NK-92 treated with Interleukin-12 subunit alpha and Interleukin-12 subunit beta, amount 100 ng/mL, for 24 hours (cell line): ENCODE measurements at regions not wholly inside any gene's neighbourhood (a gene's known extent, or its start where the extent isn't known, plus 50 kb on each side); places are given as distances from the start of the nearest gene placed in this dataset.

Source experiments
- DNase-seq: peaks from one replicate; lab custom pipeline; 2025; lab: John Stamatoyannopoulos, UW

GRCh38 chr5:69033690-69034089 lies 60.1 kb upstream of the SLC30A5 start:
- no peak for DNase-seq

GRCh38 chr5:69034898-69035297 lies 58.9 kb upstream of the SLC30A5 start:
- DNase-seq: no peak

GRCh38 chr5:69035665-69036064 lies 58.1 kb upstream of the SLC30A5 start:
- DNase-seq: no peak

- DNase-seq: no peak
Observed at GRCh38 chr5:69038539-69038938, 55.3 kb upstream of the SLC30A5 start.

GRCh38 chr5:69039829-69040228 lies 54.0 kb upstream of the SLC30A5 start:
- no peak for DNase-seq

GRCh38 chr5:69042500-69042899 lies 51.3 kb upstream of the SLC30A5 start:
- no peak for DNase-seq

GRCh38 chr5:69042915-69043654 lies 50.7 kb upstream of the SLC30A5 start:
- DNase-seq: peak; percentile 47

- DNase-seq: no peak
Observed at GRCh38 chr5:69043655-69043996, 50.2 kb upstream of the SLC30A5 start.
